Activated CD4-positive, CD25-positive, alpha-beta regulatory T cell treated with anti-CD3 and anti-CD28 coated beads, Interleukin-2, amount 50 U/mL, for 24 hours (primary cell): ENCODE measurements at regions not wholly inside any gene's neighbourhood (a gene's known extent, or its start where the extent isn't known, plus 50 kb on each side); places are given as distances from the start of the nearest gene placed in this dataset.
"Not testable (repeated sequence)": the region's sequence is repeated elsewhere in the genome, so short reads cannot be mapped to it uniquely, and the experiment has no call there.

Experiments used
- ATAC-seq, 2 donors: fragments of 150-1000 bp; cut with Tn5 transposase; one replicate each; pipeline ENCODE4 v1.10.0; 2021; ENCODE audit warnings: mild to moderate bottlenecking in 1 of 2, moderate library complexity in 1 of 2

DNA sequence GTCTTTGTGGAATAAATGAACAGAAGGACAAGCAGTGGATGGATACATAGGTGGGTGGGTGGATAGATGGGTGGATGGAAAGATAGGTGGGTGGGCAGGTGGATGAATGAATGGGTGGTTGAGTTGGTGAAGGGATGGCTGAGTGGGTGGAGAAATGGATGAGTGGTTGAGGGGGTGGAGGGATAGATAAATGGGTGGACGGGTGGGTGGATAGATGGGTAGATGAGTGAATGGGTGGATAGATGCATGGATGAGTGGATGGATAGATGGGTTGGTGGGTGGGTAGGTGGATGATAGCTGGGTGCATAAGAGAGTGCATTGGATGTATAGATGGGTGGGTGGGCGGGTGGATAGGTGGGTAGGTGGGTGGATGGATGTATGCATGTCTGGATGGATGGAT, 63.5 kb downstream of the UNC93B1 start:
- not testable (repeated sequence) for ATAC-seq

GRCh38 chr11:67938964-67939363, 64.9 kb downstream of the UNC93B1 start:
- ATAC-seq, result not testable (repeated sequence)

DNA sequence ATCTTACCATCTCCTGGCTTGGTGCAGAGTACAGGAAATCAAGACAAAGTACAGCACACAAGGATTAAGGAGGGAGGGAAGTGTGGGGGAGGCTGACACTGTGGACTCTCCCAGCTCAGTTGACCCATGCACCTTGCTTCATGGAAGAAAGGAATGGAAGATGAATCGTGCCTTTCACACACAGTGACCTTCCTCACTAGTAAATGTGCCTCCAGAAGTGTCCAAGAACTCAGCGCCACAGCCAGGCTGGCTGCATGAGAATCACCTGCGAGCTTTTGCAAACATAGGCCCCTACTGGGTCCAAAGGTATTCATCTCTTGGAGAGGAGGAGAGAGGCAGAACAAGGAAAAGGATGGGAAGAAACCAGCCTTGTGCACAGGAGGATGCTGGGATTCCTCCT, 65.5 kb downstream of the UNC93B1 start:
- not testable (repeated sequence) for ATAC-seq

DNA sequence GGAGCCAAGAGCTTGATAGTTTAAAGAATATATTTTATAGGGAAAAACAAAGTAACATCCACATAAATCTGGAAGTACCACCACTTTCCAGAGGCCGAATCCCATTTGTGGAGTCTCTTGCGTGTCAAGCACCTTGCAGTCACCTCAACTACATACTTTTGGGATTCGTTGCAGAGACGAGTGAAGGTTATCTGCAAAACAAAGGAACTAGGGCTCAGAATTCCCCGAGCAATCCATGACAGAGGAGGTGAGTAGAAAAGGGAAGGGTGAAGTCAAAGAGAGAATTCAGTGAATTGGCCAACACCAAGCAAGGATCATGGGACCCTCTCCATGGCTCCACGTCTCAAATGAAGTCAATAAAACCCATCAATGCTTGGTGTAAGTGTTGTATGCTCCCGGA, 80.3 kb downstream of the UNC93B1 start:
- not testable (repeated sequence) for ATAC-seq

DNA sequence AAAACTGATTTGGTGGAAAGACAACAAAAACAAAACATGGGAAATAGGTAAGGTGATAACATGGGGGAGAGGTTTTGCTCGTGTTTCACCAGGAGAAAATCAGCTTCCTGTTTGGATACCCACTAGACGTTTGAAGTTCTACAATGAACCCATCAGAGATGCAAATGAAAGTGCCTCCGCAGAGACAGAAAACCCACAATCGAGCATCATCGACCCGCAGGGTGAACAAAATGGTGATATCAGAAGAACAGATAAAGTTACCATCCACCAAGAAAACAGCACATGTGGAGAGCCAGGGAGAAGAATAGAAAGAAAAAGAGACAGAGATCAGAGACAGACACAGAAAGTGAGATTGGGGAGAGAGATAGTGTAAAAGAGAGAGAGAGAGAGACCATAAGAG, 83.4 kb downstream of the UNC93B1 start:
- ATAC-seq, result not testable (repeated sequence)

DNA sequence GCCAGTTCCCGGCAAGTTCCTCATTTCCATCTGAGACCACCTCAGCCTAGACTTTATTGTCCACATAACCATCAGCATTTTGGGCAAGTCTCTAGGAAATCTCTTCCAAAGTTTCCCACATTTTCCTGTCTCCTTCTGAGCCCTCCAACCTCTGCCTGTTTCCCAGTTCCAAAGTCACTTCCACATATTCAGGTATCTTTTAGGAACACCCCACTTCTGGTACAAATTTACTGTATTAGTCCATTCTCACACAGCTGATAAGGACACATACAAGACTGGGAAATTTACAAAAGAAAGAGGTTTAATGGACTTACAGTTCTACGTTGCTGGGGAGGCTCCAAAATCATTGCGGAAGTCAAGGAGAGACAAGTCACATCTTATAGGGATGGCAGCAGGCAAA, 91.7 kb downstream of the UNC93B1 start:
- ATAC-seq, result not testable (repeated sequence)

GRCh38 chr11:67911211-67911610, 92.7 kb downstream of the UNC93B1 start:
- not testable (repeated sequence) for ATAC-seq

- ATAC-seq, result not testable (repeated sequence)
Observed at GRCh38 chr11:67910803-67911202, 93.1 kb downstream of the UNC93B1 start.

- not testable (repeated sequence) for ATAC-seq
Observed at GRCh38 chr11:67906969-67907368, 96.9 kb downstream of the UNC93B1 start.

- not testable (repeated sequence) for ATAC-seq
Observed at GRCh38 chr11:67899462-67899861, 104.4 kb downstream of the UNC93B1 start.

DNA sequence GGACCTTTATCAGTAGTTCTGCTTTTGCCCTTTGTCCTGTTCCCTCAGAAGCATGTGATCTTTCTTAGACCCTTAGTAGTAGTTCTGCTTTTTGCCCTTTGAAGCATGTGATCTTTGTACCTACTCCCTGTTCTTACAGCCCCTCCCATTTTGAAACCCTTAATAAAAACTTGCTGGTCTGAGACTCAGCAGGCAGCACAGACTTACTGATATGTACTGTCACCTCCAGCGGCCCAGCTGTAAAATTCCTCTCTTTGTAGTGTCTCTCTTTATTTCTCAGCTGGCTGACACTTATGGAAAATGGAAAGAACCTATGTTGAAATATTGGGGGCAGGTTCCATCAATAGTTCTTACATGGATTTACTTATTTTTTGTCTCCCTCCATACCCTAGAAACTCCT, 110.4 kb downstream of the UNC93B1 start:
- ATAC-seq, result not testable (repeated sequence)

- not testable (repeated sequence) for ATAC-seq
Observed at GRCh38 chr11:67889646-67890045, 114.3 kb downstream of the UNC93B1 start.

GRCh38 chr11:67888056-67888455, 115.8 kb downstream of the UNC93B1 start:
- not testable (repeated sequence) for ATAC-seq

DNA sequence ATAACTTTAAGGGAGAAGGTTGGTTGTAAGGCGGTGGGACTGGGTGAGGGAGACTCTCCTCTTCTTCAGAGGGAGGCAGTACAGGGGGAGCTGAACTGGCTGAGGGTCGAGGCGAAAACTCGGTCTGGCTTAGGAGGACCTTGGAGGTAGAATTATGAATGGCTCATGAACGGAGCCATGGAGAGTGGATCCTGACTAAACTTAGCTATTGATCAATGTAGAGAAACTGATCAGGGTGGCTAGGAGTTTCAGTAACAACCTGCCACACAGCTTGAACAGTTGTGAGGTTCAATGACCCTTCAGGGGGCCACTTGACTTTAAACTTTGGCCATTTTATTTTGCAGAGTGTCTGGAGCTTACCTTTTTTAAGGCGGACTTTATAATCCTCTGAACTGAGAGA, 117.2 kb downstream of the UNC93B1 start:
- ATAC-seq, result not testable (repeated sequence)

- ATAC-seq, result not testable (repeated sequence)
Observed at GRCh38 chr11:67886207-67886606, 117.7 kb downstream of the UNC93B1 start.

- not testable (repeated sequence) for ATAC-seq
Observed at GRCh38 chr11:67885574-67885973, 118.3 kb downstream of the UNC93B1 start.

DNA sequence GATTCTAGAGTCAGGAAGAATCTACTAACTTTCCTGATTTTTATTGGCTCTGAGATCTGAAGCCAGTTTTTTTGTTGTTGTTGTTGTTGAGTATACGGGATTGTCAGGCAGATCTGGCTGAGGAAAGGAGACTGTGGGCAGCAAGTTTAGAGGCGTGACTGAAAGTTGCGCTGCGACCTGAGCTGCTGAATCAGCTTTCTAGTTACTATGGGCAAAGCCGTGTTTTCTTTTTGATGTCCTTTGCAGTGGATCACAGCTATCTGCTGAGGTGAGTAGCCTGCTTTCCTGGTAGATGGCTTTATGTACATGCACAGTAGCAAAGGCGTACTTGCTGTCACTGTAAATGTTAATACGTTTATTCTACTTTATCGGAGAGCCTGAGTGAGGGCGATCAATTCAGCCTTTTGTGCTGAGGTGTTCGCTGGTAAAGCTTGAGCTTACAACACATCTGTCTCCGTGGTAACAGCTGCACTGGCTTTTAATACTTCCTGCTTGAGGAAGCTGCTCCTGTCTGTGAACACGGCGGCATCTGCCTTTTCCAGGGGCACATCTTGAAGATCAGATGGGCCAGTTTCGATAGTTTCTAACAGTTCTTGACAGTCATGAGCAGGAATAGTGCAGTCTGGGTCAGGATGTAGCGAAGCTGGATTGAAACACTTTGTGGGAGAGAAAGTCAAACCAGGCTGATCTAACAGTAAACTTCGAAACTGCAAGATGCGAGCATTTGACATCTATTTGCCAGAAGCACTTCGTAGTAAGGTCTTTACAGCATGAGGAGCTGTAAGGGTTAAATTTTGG, 118.9 kb downstream of the UNC93B1 start:
- not testable (repeated sequence) for ATAC-seq

- ATAC-seq, result not testable (repeated sequence)
Observed at GRCh38 chr11:67884073-67884757, 119.7 kb downstream of the UNC93B1 start.

- not testable (repeated sequence) for ATAC-seq
Observed at GRCh38 chr11:67882304-67882703, 121.6 kb downstream of the UNC93B1 start.

GRCh38 chr11:67881836-67882235, 122.1 kb downstream of the UNC93B1 start:
- not testable (repeated sequence) for ATAC-seq

DNA sequence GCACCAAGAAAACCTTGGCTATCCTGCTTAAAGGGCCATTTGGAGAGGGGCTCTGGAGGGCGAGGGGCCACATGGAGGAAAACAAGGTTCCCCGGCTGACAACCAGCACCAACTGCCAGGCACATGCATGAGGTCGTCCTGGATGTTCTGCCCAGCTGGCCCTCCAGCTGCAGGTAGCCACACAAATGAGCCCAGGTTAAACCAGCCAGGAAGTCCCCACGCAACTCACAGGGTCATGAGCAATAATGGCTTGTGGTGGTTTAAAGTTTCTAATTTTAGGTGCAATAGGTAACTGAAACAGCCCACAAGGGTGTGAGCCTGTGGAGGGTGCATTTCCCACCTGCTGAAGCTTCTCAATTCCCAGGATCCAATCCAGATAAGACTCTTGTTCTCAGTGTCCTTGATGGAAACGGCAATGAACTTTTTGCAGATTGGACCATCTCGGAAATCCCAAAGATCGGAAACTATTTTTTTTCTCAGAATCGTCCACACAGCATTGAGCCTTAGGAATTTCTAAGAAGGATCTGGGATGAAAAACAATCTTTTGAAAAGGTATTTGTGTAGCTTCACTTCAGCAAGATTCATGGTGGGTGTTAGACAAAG, 123.2 kb downstream of the UNC93B1 start:
- not testable (repeated sequence) for ATAC-seq

DNA sequence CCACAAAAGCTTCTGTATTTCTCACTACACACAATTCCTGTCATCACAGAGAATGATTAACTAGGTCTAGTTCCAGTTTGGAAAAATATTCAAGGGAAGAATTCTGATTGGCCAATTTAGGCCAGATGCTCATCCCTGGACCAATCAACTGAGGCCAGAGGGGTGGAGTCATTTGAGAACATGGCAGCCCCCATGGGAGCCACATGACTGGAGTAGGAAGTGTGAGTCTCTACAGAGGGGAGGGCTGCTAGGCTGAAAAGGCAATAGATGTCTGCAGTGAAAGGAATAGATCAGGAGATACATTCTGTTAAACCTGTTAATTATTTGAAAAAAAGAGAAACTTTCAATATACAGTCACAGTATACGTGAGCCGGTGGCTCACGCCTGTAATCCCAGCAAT, 125.2 kb downstream of the UNC93B1 start:
- not testable (repeated sequence) for ATAC-seq

- ATAC-seq, result not testable (repeated sequence)
Observed at GRCh38 chr11:67877316-67877715, 126.6 kb downstream of the UNC93B1 start.
